GM12878 (cell line): ENCODE measurements at regions not wholly inside any gene's neighbourhood (a gene's known extent, or its start where the extent isn't known, plus 50 kb on each side); places are given as distances from the start of the nearest gene placed in this dataset.

Source experiments
- ETV6 ChIP-seq, 2 experiments: fragments of 450-650 bp in 1 of 2; IDR thresholded peaks in 1 of 2; conservative IDR thresholded peaks in 1 of 2; 2 replicates each; pipeline ENCODE4 v1.6.1; 2014; ENCODE audit warnings: antibody characterized with exemption in 1 of 2, borderline replicate concordance in 1 of 2, low read depth in 1 of 2, mild to moderate bottlenecking in 1 of 2, moderate library complexity in 1 of 2
- EZH2 ChIP-seq: IDR thresholded peaks from 2 replicates; pipeline ENCODE4 v1.6.1; 2012; ENCODE audit warnings: low read depth, mild to moderate bottlenecking, control low read depth, inconsistent platforms, low read length, borderline replicate concordance; ENCODE audit not compliant: control insufficient read depth
- SMAD1 ChIP-seq: fragments of 450-650 bp; IDR thresholded peaks from 2 replicates; pipeline ENCODE4 v1.6.1; 2018; ENCODE audit warnings: mild to moderate bottlenecking, low read depth; ENCODE audit not compliant: partially characterized antibody
- YY1 ChIP-seq: IDR thresholded peaks from 2 replicates; pipeline ENCODE4 v1.6.1; 2011; ENCODE audit warnings: low read depth, mild to moderate bottlenecking, low read length
- TF ChIP-seq, protein P1 (sequence below), 3 experiments: IDR thresholded peaks in 2 of 3; conservative IDR thresholded peaks in 1 of 3; 2 replicates each; pipeline ENCODE4 v1.5.1; 2011; ENCODE audit warnings: low read depth in 3 of 3, low read length in 3 of 3, mild to moderate bottlenecking in 3 of 3, control low read depth in 2 of 3, moderate library complexity in 2 of 3, inconsistent platforms in 1 of 3, mixed read lengths in 1 of 3; ENCODE audit not compliant: control insufficient read depth in 2 of 3, insufficient read depth in 1 of 3; ENCODE audit errors: extremely low read depth in 1 of 3
- TF ChIP-seq, protein P2 (sequence below): IDR thresholded peaks from 2 replicates; pipeline ENCODE4 v1.6.1; 2011; ENCODE audit warnings: low read depth, mild to moderate bottlenecking, low read length, moderate library complexity, borderline replicate concordance; ENCODE audit errors: extremely low read depth
- TF ChIP-seq, protein P3 (sequence below): fragments of 450-650 bp; IDR thresholded peaks from 2 replicates; pipeline ENCODE4 v1.6.1; 2017; ENCODE audit warnings: mild to moderate bottlenecking
- TF ChIP-seq, protein P4 (sequence below): IDR thresholded peaks from 2 replicates; pipeline ENCODE4 v1.6.1; 2012; ENCODE audit warnings: mild to moderate bottlenecking, low read depth, low read length
- TF ChIP-seq, protein P5 (sequence below): fragments of 450-650 bp; IDR thresholded peaks from 2 replicates; pipeline ENCODE4 v1.6.1; 2017; ENCODE audit warnings: antibody characterized with exemption, mild to moderate bottlenecking, moderate library complexity
- TF ChIP-seq, protein P6 (sequence below): IDR thresholded peaks from 2 replicates; pipeline ENCODE4 v1.6.1; 2011; ENCODE audit warnings: low read depth, low read length, improper control_type of control experiment, borderline replicate concordance
- TF ChIP-seq, protein P7 (sequence below): IDR thresholded peaks from 2 replicates; pipeline ENCODE4 v1.6.1; 2011; ENCODE audit warnings: borderline replicate concordance, low read depth, mild to moderate bottlenecking, moderate library complexity, low read length; ENCODE audit not compliant: insufficient read depth, poor library complexity, severe bottlenecking

DNA sequence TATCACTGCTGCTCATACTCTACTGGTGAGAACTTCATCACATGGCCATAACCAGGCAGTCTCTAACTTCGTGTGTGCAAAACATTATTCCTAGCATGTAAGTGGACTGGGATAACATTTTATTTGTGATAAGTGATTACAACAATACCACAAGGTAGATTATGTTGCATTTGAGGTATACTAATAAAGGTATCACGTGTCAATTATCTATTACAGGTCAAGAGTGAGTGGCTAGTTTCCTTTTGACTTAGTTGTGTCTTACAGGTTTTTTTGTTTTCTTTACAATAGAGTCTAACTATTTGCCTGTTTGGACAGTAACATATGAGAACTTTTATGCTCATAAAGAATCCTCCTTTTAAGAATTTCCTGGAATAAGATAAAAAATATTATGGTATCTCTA, 67.2 kb upstream of the DSC1 start:
- TF ChIP-seq, protein P1, sequence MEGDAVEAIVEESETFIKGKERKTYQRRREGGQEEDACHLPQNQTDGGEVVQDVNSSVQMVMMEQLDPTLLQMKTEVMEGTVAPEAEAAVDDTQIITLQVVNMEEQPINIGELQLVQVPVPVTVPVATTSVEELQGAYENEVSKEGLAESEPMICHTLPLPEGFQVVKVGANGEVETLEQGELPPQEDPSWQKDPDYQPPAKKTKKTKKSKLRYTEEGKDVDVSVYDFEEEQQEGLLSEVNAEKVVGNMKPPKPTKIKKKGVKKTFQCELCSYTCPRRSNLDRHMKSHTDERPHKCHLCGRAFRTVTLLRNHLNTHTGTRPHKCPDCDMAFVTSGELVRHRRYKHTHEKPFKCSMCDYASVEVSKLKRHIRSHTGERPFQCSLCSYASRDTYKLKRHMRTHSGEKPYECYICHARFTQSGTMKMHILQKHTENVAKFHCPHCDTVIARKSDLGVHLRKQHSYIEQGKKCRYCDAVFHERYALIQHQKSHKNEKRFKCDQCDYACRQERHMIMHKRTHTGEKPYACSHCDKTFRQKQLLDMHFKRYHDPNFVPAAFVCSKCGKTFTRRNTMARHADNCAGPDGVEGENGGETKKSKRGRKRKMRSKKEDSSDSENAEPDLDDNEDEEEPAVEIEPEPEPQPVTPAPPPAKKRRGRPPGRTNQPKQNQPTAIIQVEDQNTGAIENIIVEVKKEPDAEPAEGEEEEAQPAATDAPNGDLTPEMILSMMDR (IDR thresholded peaks at IDR 0.05 in 2 of 3, conservative IDR thresholded peaks at IDR 0.05 in 1 of 3; ENCODE audit: control insufficient read depth in 2 of 3, extremely low read depth in 1 of 3, insufficient read depth in 1 of 3, low read depth in 3 of 3, low read length in 3 of 3) = no peak
- TF ChIP-seq, protein P2, sequence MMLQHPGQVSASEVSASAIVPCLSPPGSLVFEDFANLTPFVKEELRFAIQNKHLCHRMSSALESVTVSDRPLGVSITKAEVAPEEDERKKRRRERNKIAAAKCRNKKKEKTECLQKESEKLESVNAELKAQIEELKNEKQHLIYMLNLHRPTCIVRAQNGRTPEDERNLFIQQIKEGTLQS = no peak
- TF ChIP-seq, protein P3, sequence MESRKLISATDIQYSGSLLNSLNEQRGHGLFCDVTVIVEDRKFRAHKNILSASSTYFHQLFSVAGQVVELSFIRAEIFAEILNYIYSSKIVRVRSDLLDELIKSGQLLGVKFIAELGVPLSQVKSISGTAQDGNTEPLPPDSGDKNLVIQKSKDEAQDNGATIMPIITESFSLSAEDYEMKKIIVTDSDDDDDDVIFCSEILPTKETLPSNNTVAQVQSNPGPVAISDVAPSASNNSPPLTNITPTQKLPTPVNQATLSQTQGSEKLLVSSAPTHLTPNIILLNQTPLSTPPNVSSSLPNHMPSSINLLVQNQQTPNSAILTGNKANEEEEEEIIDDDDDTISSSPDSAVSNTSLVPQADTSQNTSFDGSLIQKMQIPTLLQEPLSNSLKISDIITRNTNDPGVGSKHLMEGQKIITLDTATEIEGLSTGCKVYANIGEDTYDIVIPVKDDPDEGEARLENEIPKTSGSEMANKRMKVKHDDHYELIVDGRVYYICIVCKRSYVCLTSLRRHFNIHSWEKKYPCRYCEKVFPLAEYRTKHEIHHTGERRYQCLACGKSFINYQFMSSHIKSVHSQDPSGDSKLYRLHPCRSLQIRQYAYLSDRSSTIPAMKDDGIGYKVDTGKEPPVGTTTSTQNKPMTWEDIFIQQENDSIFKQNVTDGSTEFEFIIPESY = no peak
- TF ChIP-seq, protein P4, sequence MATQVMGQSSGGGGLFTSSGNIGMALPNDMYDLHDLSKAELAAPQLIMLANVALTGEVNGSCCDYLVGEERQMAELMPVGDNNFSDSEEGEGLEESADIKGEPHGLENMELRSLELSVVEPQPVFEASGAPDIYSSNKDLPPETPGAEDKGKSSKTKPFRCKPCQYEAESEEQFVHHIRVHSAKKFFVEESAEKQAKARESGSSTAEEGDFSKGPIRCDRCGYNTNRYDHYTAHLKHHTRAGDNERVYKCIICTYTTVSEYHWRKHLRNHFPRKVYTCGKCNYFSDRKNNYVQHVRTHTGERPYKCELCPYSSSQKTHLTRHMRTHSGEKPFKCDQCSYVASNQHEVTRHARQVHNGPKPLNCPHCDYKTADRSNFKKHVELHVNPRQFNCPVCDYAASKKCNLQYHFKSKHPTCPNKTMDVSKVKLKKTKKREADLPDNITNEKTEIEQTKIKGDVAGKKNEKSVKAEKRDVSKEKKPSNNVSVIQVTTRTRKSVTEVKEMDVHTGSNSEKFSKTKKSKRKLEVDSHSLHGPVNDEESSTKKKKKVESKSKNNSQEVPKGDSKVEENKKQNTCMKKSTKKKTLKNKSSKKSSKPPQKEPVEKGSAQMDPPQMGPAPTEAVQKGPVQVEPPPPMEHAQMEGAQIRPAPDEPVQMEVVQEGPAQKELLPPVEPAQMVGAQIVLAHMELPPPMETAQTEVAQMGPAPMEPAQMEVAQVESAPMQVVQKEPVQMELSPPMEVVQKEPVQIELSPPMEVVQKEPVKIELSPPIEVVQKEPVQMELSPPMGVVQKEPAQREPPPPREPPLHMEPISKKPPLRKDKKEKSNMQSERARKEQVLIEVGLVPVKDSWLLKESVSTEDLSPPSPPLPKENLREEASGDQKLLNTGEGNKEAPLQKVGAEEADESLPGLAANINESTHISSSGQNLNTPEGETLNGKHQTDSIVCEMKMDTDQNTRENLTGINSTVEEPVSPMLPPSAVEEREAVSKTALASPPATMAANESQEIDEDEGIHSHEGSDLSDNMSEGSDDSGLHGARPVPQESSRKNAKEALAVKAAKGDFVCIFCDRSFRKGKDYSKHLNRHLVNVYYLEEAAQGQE = no peak
- TF ChIP-seq, protein P5, sequence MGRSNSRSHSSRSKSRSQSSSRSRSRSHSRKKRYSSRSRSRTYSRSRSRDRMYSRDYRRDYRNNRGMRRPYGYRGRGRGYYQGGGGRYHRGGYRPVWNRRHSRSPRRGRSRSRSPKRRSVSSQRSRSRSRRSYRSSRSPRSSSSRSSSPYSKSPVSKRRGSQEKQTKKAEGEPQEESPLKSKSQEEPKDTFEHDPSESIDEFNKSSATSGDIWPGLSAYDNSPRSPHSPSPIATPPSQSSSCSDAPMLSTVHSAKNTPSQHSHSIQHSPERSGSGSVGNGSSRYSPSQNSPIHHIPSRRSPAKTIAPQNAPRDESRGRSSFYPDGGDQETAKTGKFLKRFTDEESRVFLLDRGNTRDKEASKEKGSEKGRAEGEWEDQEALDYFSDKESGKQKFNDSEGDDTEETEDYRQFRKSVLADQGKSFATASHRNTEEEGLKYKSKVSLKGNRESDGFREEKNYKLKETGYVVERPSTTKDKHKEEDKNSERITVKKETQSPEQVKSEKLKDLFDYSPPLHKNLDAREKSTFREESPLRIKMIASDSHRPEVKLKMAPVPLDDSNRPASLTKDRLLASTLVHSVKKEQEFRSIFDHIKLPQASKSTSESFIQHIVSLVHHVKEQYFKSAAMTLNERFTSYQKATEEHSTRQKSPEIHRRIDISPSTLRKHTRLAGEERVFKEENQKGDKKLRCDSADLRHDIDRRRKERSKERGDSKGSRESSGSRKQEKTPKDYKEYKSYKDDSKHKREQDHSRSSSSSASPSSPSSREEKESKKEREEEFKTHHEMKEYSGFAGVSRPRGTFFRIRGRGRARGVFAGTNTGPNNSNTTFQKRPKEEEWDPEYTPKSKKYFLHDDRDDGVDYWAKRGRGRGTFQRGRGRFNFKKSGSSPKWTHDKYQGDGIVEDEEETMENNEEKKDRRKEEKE = no peak
- TF ChIP-seq EZH2 (no peak), YY1 (no peak), ETV6 (conservative IDR thresholded peaks at IDR 0.05 in 1 of 2, IDR thresholded peaks at IDR 0.05 in 1 of 2; ENCODE audit: borderline replicate concordance in 1 of 2, low read depth in 1 of 2) (no peak), SMAD1 (no peak)
- TF ChIP-seq, protein P6, sequence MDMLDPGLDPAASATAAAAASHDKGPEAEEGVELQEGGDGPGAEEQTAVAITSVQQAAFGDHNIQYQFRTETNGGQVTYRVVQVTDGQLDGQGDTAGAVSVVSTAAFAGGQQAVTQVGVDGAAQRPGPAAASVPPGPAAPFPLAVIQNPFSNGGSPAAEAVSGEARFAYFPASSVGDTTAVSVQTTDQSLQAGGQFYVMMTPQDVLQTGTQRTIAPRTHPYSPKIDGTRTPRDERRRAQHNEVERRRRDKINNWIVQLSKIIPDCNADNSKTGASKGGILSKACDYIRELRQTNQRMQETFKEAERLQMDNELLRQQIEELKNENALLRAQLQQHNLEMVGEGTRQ = no peak; the same call in 1 of the 2 replicates
- TF ChIP-seq, protein P7, sequence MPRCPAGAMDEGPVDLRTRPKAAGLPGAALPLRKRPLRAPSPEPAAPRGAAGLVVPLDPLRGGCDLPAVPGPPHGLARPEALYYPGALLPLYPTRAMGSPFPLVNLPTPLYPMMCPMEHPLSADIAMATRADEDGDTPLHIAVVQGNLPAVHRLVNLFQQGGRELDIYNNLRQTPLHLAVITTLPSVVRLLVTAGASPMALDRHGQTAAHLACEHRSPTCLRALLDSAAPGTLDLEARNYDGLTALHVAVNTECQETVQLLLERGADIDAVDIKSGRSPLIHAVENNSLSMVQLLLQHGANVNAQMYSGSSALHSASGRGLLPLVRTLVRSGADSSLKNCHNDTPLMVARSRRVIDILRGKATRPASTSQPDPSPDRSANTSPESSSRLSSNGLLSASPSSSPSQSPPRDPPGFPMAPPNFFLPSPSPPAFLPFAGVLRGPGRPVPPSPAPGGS = no peak
